HEK293 (cell line): ENCODE measurements at regions not wholly inside any gene's neighbourhood (a gene's known extent, or its start where the extent isn't known, plus 50 kb on each side); places are given as distances from the start of the nearest gene placed in this dataset.

Experiments used
- GLIS2 ChIP-seq: fragments of 450-650 bp; formaldehyde crosslinking; IDR thresholded peaks from 2 replicates; pipeline ENCODE4 v1.5.1; 2016; ENCODE audit warnings: missing biosample characterization, missing genetic modification characterization
- KLF9 ChIP-seq: fragments of 450-650 bp; formaldehyde crosslinking; IDR thresholded peaks from 2 replicates; pipeline ENCODE4 v1.5.1; 2016; ENCODE audit warnings: missing biosample characterization, missing genetic modification characterization, low read depth
- MEIS1 ChIP-seq: sonication (generic); formaldehyde crosslinking; IDR thresholded peaks from 2 replicates; pipeline ENCODE4 v1.8.1; 2022; ENCODE audit warnings: missing genetic modification reagents, mild to moderate bottlenecking, borderline replicate concordance
- REPIN1 ChIP-seq: fragments of 450-650 bp; formaldehyde crosslinking; IDR thresholded peaks from 2 replicates; pipeline ENCODE4 v1.5.1; 2017; ENCODE audit warnings: missing biosample characterization, missing genetic modification characterization, low read depth
- SP7 ChIP-seq: fragments of 450-650 bp; formaldehyde crosslinking; IDR thresholded peaks from 2 replicates; pipeline ENCODE4 v1.5.1; 2016; ENCODE audit warnings: missing biosample characterization, missing genetic modification characterization
- ZNF157 ChIP-seq: fragments of 450-650 bp; formaldehyde crosslinking; IDR thresholded peaks from 2 replicates; pipeline ENCODE4 v1.5.1; 2016; ENCODE audit warnings: missing biosample characterization, missing genetic modification characterization
- ZNF184 ChIP-seq: fragments of 450-650 bp; IDR thresholded peaks from 2 replicates; pipeline ENCODE4 v1.5.1; 2018; ENCODE audit warnings: missing biosample characterization, mild to moderate bottlenecking, missing genetic modification characterization
- ZNF350 ChIP-seq: fragments of 450-650 bp; formaldehyde crosslinking; IDR thresholded peaks from 2 replicates; pipeline ENCODE4 v1.5.0; 2017; ENCODE audit warnings: missing biosample characterization, mild to moderate bottlenecking, missing genetic modification characterization
- ZNF514 ChIP-seq: fragments of 450-650 bp; formaldehyde crosslinking; IDR thresholded peaks from 2 replicates; pipeline ENCODE4 v1.5.1; 2016; ENCODE audit warnings: missing biosample characterization, missing genetic modification characterization
- ZNF548 ChIP-seq: fragments of 450-650 bp; formaldehyde crosslinking; IDR thresholded peaks from 2 replicates; pipeline ENCODE4 v1.5.1; 2016; ENCODE audit warnings: missing biosample characterization, missing genetic modification characterization
- ZNF600 ChIP-seq: fragments of 450-650 bp; formaldehyde crosslinking; IDR thresholded peaks from 2 replicates; pipeline ENCODE4 v1.5.1; 2016; ENCODE audit warnings: missing biosample characterization, missing genetic modification characterization
- ZNF629 ChIP-seq: fragments of 450-650 bp; formaldehyde crosslinking; IDR thresholded peaks from 2 replicates; pipeline ENCODE4 v1.5.1; 2017; ENCODE audit warnings: missing biosample characterization, missing genetic modification characterization
- ZNF701 ChIP-seq: fragments of 450-650 bp; formaldehyde crosslinking; IDR thresholded peaks from 2 replicates; pipeline ENCODE4 v1.5.1; 2016; ENCODE audit warnings: missing biosample characterization, missing genetic modification characterization
- ZNF707 ChIP-seq: fragments of 450-650 bp; formaldehyde crosslinking; IDR thresholded peaks from 2 replicates; pipeline ENCODE4 v1.5.1; 2016; ENCODE audit warnings: missing biosample characterization, missing genetic modification characterization
- TF ChIP-seq, protein P1 (sequence below): fragments of 450-650 bp; formaldehyde crosslinking; IDR thresholded peaks from 2 replicates; pipeline ENCODE4 v1.5.1; 2016; ENCODE audit warnings: missing biosample characterization, missing genetic modification characterization
- TF ChIP-seq, protein P2 (sequence below): fragments of 450-650 bp; formaldehyde crosslinking; IDR thresholded peaks from 2 replicates; pipeline ENCODE4 v1.5.1; 2016; ENCODE audit warnings: missing biosample characterization, missing genetic modification characterization
- TF ChIP-seq, protein P3 (sequence below): fragments of 450-650 bp; formaldehyde crosslinking; IDR thresholded peaks from 2 replicates; pipeline ENCODE4 v1.5.1; 2016; ENCODE audit warnings: missing biosample characterization, missing genetic modification characterization, borderline replicate concordance
- TF ChIP-seq, protein P4 (sequence below): fragments of 450-650 bp; IDR thresholded peaks from 2 replicates; pipeline ENCODE4 v1.5.1; 2018; ENCODE audit warnings: missing biosample characterization, missing genetic modification characterization
- TF ChIP-seq, protein P5 (sequence below): fragments of 450-650 bp; formaldehyde crosslinking; IDR thresholded peaks from 2 replicates; pipeline ENCODE4 v1.5.1; 2017; ENCODE audit warnings: missing biosample characterization, missing genetic modification characterization
- TF ChIP-seq, protein P6 (sequence below): fragments of 450-650 bp; formaldehyde crosslinking; conservative IDR thresholded peaks from 2 replicates; pipeline ENCODE4 v1.5.1; 2016; ENCODE audit warnings: low read depth, missing biosample characterization, missing genetic modification characterization

DNA sequence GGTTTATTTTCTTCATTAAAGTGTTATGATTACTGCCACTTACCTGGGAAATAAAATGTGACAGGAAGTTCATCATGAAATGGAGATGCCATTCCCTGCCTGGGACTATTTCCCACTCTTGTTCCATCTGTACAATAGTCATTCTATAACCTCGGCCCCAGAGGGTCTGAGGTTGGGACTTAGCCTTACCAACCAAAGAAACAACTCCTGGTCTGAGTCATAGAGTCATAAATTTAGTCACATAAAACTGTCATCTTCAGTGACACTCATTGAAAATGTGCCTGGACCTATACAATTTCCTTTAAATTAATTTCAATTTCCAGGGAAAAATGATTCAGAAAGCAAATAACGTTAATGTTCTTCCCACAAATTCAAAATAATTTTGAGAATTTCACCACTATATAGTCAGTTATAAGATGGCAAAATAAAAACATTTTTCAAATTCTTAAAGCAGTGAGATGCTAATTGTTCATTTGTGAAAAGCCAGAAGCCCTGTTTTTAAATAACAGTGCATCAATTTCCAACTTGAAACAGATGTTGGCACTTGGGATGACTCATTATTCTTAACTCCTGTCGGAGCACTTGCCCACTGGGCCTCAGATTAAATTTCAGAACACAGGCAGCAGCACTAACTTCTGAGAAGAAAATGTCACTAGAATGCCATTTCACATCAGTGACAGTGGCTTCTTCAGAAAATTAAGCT, 201.2 kb upstream of the SMLR1 start (continued):
- TF ChIP-seq, protein P1, sequence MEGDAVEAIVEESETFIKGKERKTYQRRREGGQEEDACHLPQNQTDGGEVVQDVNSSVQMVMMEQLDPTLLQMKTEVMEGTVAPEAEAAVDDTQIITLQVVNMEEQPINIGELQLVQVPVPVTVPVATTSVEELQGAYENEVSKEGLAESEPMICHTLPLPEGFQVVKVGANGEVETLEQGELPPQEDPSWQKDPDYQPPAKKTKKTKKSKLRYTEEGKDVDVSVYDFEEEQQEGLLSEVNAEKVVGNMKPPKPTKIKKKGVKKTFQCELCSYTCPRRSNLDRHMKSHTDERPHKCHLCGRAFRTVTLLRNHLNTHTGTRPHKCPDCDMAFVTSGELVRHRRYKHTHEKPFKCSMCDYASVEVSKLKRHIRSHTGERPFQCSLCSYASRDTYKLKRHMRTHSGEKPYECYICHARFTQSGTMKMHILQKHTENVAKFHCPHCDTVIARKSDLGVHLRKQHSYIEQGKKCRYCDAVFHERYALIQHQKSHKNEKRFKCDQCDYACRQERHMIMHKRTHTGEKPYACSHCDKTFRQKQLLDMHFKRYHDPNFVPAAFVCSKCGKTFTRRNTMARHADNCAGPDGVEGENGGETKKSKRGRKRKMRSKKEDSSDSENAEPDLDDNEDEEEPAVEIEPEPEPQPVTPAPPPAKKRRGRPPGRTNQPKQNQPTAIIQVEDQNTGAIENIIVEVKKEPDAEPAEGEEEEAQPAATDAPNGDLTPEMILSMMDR (tag by site-specific recombination), result no peak
- TF ChIP-seq, protein P2, sequence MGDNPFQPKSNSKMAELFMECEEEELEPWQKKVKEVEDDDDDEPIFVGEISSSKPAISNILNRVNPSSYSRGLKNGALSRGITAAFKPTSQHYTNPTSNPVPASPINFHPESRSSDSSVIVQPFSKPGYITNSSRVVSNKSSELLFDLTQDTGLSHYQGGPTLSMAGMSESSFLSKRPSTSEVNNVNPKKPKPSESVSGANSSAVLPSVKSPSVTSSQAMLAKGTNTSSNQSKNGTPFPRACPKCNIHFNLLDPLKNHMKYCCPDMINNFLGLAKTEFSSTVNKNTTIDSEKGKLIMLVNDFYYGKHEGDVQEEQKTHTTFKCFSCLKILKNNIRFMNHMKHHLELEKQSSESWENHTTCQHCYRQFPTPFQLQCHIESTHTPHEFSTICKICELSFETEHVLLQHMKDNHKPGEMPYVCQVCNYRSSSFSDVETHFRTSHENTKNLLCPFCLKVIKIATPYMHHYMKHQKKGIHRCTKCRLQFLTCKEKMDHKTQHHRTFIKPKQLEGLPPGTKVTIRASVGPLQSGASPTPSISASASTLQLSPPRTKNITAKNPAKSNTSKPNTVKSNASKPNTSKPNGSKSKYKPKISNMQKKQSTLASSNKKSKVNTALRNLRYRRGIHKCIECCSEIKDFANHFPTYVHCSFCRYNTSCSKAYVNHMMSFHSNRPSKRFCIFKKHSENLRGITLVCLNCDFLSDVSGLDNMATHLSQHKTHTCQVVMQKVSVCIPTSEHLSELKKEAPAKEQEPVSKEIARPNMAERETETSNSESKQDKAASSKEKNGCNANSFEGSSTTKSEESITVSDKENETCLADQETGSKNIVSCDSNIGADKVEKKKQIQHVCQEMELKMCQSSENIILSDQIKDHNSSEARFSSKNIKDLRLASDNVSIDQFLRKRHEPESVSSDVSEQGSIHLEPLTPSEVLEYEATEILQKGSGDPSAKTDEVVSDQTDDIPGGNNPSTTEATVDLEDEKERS (tag by site-specific recombination), result no peak
- TF ChIP-seq GLIS2 (tag by site-specific recombination) (no peak), ZNF514 (tag by site-specific recombination) (no peak), SP7 (tag by site-specific recombination) (peak; percentile 72), REPIN1 (tag by site-specific recombination) (no peak), ZNF600 (tag by site-specific recombination) (no peak; the same call in 1 of the 2 replicates), KLF9 (tag by site-specific recombination) (no peak), ZNF184 (peak; percentile 40; the same call in 1 of the 2 replicates), ZNF707 (tag by site-specific recombination) (no peak), ZNF350 (no peak), ZNF548 (tag by site-specific recombination) (no peak), ZNF157 (no peak), ZNF701 (tag by site-specific recombination) (no peak), MEIS1 (CRISPR knock-in tag) (peak; percentile 89), ZNF629 (tag by site-specific recombination) (peak; percentile 12; the same call in 1 of the 2 replicates)
- TF ChIP-seq, protein P3, sequence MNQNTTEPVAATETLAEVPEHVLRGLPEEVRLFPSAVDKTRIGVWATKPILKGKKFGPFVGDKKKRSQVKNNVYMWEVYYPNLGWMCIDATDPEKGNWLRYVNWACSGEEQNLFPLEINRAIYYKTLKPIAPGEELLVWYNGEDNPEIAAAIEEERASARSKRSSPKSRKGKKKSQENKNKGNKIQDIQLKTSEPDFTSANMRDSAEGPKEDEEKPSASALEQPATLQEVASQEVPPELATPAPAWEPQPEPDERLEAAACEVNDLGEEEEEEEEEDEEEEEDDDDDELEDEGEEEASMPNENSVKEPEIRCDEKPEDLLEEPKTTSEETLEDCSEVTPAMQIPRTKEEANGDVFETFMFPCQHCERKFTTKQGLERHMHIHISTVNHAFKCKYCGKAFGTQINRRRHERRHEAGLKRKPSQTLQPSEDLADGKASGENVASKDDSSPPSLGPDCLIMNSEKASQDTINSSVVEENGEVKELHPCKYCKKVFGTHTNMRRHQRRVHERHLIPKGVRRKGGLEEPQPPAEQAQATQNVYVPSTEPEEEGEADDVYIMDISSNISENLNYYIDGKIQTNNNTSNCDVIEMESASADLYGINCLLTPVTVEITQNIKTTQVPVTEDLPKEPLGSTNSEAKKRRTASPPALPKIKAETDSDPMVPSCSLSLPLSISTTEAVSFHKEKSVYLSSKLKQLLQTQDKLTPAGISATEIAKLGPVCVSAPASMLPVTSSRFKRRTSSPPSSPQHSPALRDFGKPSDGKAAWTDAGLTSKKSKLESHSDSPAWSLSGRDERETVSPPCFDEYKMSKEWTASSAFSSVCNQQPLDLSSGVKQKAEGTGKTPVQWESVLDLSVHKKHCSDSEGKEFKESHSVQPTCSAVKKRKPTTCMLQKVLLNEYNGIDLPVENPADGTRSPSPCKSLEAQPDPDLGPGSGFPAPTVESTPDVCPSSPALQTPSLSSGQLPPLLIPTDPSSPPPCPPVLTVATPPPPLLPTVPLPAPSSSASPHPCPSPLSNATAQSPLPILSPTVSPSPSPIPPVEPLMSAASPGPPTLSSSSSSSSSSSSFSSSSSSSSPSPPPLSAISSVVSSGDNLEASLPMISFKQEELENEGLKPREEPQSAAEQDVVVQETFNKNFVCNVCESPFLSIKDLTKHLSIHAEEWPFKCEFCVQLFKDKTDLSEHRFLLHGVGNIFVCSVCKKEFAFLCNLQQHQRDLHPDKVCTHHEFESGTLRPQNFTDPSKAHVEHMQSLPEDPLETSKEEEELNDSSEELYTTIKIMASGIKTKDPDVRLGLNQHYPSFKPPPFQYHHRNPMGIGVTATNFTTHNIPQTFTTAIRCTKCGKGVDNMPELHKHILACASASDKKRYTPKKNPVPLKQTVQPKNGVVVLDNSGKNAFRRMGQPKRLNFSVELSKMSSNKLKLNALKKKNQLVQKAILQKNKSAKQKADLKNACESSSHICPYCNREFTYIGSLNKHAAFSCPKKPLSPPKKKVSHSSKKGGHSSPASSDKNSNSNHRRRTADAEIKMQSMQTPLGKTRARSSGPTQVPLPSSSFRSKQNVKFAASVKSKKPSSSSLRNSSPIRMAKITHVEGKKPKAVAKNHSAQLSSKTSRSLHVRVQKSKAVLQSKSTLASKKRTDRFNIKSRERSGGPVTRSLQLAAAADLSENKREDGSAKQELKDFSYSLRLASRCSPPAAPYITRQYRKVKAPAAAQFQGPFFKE (tag by site-specific recombination), result no peak
- TF ChIP-seq, protein P4, sequence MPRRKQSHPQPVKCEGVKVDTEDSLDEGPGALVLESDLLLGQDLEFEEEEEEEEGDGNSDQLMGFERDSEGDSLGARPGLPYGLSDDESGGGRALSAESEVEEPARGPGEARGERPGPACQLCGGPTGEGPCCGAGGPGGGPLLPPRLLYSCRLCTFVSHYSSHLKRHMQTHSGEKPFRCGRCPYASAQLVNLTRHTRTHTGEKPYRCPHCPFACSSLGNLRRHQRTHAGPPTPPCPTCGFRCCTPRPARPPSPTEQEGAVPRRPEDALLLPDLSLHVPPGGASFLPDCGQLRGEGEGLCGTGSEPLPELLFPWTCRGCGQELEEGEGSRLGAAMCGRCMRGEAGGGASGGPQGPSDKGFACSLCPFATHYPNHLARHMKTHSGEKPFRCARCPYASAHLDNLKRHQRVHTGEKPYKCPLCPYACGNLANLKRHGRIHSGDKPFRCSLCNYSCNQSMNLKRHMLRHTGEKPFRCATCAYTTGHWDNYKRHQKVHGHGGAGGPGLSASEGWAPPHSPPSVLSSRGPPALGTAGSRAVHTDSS (tag by site-specific recombination), result no peak
- TF ChIP-seq, protein P5, sequence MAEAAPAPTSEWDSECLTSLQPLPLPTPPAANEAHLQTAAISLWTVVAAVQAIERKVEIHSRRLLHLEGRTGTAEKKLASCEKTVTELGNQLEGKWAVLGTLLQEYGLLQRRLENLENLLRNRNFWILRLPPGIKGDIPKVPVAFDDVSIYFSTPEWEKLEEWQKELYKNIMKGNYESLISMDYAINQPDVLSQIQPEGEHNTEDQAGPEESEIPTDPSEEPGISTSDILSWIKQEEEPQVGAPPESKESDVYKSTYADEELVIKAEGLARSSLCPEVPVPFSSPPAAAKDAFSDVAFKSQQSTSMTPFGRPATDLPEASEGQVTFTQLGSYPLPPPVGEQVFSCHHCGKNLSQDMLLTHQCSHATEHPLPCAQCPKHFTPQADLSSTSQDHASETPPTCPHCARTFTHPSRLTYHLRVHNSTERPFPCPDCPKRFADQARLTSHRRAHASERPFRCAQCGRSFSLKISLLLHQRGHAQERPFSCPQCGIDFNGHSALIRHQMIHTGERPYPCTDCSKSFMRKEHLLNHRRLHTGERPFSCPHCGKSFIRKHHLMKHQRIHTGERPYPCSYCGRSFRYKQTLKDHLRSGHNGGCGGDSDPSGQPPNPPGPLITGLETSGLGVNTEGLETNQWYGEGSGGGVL, result no peak
- TF ChIP-seq, protein P6, sequence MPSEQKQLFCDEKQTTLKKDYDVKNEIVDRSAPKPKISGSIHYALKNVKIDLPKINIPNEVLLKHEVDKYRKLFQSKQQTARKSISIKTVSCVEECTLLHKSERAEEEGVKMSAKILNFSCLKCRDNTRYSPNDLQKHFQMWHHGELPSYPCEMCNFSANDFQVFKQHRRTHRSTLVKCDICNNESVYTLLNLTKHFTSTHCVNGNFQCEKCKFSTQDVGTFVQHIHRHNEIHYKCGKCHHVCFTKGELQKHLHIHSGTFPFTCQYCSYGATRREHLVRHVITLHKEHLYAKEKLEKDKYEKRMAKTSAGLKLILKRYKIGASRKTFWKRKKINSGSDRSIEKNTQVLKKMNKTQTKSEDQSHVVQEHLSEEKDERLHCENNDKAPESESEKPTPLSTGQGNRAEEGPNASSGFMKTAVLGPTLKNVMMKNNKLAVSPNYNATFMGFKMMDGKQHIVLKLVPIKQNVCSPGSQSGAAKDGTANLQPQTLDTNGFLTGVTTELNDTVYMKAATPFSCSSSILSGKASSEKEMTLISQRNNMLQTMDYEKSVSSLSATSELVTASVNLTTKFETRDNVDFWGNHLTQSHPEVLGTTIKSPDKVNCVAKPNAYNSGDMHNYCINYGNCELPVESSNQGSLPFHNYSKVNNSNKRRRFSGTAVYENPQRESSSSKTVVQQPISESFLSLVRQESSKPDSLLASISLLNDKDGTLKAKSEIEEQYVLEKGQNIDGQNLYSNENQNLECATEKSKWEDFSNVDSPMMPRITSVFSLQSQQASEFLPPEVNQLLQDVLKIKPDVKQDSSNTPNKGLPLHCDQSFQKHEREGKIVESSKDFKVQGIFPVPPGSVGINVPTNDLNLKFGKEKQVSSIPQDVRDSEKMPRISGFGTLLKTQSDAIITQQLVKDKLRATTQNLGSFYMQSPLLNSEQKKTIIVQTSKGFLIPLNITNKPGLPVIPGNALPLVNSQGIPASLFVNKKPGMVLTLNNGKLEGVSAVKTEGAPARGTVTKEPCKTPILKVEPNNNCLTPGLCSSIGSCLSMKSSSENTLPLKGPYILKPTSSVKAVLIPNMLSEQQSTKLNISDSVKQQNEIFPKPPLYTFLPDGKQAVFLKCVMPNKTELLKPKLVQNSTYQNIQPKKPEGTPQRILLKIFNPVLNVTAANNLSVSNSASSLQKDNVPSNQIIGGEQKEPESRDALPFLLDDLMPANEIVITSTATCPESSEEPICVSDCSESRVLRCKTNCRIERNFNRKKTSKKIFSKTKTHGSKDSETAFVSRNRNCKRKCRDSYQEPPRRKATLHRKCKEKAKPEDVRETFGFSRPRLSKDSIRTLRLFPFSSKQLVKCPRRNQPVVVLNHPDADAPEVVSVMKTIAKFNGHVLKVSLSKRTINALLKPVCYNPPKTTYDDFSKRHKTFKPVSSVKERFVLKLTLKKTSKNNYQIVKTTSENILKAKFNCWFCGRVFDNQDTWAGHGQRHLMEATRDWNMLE (tag by site-specific recombination), result no peak
